GM18511 (cell line): ENCODE measurements at regions not wholly inside any gene's neighbourhood (a gene's known extent, or its start where the extent isn't known, plus 50 kb on each side); places are given as distances from the start of the nearest gene placed in this dataset.

Experiments used
- ATAC-seq: cut with Tn5 transposase; IDR thresholded peaks from one replicate; pipeline ENCODE4 v1.9.1; 2021; ENCODE audit warnings: mild to moderate bottlenecking, moderate library complexity; ENCODE audit not compliant: unreplicated experiment

- no peak for ATAC-seq
Measured at GRCh38 chr6:170117111-170117972, 173.5 kb downstream of the DLL1 start.

GRCh38 chr6:170116636-170117035 lies 174.2 kb downstream of the DLL1 start:
- no peak for ATAC-seq

GRCh38 chr6:170114956-170115855 lies 175.7 kb downstream of the DLL1 start:
- ATAC-seq: no peak

GRCh38 chr6:170114187-170114945 lies 176.5 kb downstream of the DLL1 start:
- ATAC-seq: no peak

- ATAC-seq: no peak
Measured at GRCh38 chr6:170113141-170113540, 177.7 kb downstream of the DLL1 start.

- ATAC-seq: no peak
Measured at GRCh38 chr6:170112583-170112860, 178.4 kb downstream of the DLL1 start.

- no peak for ATAC-seq
Measured at GRCh38 chr6:170111816-170112582, 178.9 kb downstream of the DLL1 start.

- ATAC-seq: no peak
Measured at GRCh38 chr6:170111141-170111664, 179.7 kb downstream of the DLL1 start.

- no peak for ATAC-seq
Measured at GRCh38 chr6:170110201-170111140, 180.4 kb downstream of the DLL1 start.

GRCh38 chr6:170108890-170109587 lies 181.8 kb downstream of the DLL1 start:
- ATAC-seq: no peak

- ATAC-seq: no peak
Measured at GRCh38 chr6:170108456-170108855, 182.4 kb downstream of the DLL1 start.

- ATAC-seq: no peak
Measured at GRCh38 chr6:170107606-170108222, 183.2 kb downstream of the DLL1 start.

- no peak for ATAC-seq
Measured at GRCh38 chr6:170106906-170107525, 183.9 kb downstream of the DLL1 start.

GRCh38 chr6:170102582-170103481 lies 188.0 kb downstream of the DLL1 start:
- ATAC-seq: no peak

GRCh38 chr6:170102038-170102437 lies 188.8 kb downstream of the DLL1 start:
- ATAC-seq: no peak

GRCh38 chr6:170101281-170102035 lies 189.4 kb downstream of the DLL1 start:
- ATAC-seq: no peak
